Frontal cortex (tissue), 3 donors: ENCODE measurements at regions not wholly inside any gene's neighbourhood (a gene's known extent, or its start where the extent isn't known, plus 50 kb on each side); places are given as distances from the start of the nearest gene placed in this dataset.

Source experiments
- DNase-seq, 2 donors: peaks; one replicate each; pipeline ENCODE4 v3.0.0; 2012; ENCODE audit warnings: low spot score in 2 of 2
- FAIRE-seq: peaks from 2 replicates; lab custom pipeline; 2012; peaks lifted over from hg19 to GRCh38; lab: Jason Lieb, UNC
- donor health status: control.
- donor health status: control.
- donor health status: control.

DNA sequence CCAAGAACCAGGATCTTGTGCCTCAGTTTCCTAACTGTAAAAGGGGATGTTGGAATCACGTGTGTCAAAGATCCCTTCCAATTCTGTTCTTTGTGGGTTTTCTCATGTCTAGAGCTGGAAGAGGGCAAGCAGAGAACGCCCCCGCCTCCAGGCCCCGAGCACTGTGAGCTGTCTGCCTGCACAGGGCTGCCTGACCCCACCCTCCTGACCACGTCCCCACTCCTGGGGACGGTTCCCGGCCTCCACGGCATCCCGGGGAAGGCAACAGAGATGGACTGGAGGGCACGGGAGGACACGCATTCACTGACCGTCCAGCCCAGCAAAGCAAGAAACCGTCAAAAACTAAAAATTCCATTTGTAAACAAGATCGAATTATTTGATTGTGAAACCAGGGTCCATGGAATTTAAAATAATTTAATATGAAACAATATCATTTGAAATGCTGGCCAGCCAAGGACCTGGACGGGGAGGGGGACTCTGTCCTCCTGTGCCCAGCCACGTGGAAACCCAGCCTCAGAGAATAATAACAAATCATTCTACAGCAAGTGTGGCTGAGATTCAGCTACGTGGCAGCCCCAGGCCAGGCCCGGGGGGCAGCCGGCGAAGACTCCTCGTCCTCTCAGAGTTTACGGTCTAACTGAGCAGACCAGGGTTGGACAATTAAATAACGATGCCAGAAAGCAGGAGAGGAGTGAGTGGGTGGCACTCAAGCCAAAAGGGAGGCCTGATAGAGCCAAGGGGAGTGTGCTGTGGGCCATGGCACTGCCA, 87.3 kb upstream of the DIO3 start:
- FAIRE-seq: no peak
- DNase-seq: no peak

DNA sequence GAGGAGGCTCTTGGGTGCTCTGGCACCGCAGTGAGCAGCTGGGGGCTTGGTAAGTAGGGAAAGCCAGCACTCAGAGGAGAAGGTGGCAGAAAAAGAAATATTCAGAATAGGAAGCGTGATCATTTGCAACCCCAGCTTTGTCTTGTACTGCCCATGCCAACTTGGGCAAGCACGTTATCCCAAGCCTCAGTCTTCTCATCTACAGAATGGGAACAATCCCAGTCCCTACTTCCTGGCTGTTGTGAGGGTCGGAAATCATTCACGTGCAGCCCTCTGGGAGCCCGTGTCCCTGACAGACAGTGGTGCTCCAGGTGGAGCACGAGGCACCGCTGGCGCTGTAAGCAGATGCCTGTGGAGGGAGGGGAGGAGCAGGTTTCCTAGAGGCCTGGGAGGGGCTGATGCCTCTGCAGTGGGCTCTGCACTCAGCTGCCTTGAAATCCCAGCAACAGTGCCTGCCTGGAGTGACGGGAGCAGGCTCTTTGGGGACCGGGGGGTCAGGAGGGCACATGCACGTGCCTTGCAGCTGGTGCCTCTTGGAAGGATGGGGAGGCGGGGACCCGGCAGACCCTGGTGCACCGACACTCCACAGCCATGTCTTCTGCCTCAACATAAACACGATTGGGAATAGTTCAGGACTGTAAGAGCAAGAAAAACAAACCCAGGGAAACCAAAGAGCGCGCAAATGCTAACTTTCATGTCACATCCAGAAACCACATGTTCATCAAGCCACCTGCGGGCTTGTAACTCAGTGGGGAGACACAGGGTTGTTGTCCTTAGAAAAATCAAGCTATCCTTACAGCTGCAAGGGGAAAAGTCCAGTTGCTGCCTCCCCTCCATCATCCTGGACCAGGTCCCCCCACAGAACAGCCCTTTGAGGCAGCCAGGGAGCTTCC, 86.5 kb upstream of the DIO3 start:
- DNase-seq (no peak), FAIRE-seq (no peak)

DNA sequence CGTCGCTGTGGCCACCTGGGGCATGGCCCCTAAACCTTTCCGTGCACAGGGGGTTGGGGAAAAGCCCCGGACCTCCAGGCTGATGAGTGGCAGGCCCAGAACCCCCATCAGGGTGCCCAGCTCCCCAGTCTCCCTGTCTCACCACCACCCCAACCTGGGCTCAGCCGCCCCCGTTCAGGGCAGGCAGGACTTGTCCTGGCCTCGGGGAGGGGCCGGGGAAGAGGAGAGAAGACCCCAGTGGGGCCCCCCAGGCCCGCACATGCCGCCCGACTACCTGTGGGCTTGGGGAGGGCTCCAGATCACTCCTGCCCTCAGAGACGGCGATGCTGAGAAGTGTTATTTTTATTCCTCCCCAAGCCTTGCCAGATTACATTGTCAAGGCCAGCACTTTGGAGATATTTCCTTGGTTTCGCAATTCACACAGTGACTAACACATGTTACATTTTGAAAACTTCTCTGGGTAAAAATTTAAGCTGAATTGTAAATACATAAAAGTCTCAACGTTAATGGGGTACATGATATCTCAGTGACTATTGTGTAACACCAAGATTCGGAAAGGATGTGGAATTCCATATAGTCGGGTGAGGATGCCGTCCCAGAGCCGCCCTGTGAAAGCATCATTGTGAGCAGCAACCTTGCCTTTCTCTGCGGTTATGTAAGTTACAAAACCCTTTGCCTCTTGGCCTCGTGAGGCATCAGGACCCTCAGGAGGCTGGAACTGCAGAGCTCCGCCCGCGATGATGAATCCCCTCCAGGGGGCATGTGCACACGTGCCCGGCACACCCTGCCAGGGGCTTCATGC, 85.6 kb upstream of the DIO3 start:
- DNase-seq (peak in 1 of 2 donors; percentile 54), FAIRE-seq (no peak)

DNA sequence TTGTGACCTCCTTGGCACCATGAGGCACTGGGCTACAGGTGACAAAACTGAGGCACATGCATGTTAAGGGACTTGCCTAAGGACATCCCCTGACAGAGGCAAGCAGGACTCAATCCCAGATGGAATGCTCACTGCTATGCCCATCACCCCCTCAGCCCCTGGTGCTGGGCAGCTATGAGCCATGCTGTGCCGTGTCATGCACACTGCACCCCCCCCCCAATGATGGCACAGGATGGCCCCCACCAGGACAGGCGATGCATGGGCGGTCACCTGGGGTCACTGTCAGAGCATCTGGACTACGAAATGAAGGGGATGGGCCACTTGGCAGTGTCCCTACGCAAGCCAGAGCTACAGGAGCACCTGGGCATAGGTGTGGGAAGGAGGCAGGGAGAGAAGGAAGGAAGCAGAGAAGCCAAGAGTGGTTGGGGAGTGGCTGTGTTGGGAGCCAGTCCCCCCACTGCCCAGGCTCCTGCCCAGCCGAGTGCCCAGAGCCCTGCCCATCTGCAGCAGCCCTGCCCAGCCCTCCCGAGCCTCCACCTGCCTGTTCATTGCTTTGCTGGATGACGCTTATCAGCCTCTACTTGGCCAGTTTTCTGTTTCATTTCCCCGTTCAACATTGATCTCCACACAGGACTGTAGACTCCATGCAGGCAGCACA, 84.9 kb upstream of the DIO3 start:
- FAIRE-seq (no peak), DNase-seq (no peak)

DNA sequence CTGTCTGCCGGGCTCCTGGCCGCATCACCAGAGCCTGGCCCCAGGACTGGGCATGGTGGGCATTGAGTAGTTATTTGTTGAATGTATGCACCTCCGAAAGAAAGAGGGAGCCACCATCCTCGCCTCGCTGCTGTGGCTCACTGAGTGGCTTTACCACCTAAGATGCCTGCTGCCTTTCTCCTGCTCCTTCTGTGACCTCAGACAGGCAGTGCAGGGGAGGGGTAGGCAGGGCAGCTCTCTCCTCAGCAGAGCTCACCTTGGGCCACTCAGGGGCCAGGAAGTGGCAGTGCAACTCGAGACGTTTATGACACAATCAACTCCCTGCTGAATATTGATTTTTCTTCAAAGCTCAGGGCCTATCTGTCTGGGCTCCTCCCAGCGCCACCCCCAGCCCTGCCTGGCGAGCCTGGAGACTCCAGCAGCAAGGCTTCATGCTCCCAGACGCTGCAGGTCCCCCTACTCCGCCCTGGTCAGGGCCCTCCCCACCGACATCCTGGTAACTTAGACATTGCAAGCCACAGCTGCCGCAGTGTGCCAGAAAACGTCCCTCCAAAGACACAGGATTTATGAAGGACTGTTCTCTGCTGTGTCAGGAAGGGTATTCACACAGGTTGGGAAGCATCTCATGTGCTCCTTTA, 84.3 kb upstream of the DIO3 start:
- DNase-seq: no peak
- FAIRE-seq: no peak

DNA sequence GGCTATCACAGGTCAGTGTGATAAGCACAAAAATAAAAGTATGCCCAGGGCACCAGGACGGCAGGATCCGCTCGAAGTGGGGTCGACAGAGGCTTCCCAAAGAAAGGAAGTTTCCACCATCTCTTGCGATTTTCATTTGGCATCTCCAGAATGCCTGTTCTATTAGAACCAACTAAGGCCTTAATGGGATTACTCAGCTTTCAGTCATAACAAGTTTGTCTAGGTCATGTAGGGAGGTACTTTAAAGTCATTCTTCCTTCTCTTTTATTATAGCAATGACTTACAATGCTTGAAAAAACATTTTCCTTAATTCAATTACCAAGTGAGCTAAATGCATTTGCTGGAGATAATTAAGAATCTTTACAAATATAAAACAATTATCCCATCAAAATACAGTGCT, 83.6 kb upstream of the DIO3 start:
- DNase-seq: no peak
- FAIRE-seq: no peak

DNA sequence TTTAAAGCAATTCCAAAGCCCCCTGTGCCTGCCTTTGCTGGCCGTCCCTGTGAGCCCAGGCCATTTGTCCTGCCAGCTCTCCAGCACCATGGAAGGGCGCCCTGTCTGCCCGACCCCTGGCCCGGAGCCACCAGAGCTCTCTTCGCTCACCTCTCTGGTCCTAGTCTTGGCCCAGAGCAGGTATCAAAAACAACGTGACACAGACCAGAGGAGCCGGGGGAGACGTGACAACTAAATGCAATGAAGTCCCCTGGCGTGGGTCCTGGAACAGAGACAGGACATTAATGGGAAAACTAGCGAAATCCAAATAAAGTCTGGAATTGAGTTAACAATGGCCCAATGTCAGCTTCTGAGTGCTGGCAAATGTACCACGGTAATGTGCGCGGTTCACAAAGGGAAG, 83.2 kb upstream of the DIO3 start:
- FAIRE-seq (no peak), DNase-seq (no peak)

DNA sequence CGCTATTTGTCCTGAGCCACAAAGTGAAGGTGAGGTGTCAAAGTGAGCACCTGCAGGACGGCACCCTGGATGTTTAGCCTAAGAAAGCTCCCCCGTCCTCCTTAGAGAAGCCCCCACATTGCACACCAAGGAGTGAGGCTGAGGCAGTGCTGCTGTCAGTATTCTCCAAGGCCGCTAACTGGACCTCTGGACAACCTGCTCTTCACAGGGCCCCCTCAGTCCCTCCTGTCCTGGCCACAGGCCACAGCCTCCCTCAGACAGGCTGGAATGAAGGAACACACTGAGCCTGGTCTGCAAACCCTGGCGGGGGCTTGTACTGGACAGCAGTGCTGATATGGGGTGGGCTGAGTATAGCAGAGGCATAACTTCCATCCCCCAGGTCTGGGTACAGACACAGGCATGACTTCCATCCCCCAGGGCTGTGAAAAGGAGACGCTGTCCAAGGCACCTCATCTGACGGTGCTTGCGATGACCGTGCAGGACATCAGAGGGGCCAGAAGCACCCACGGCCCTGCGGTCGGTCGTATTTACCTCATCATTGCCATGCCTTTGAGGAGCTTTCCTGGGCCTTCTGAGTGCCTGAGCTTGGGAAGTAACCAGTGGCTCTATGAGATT, 82.4 kb upstream of the DIO3 start:
- DNase-seq (no peak), FAIRE-seq (no peak)

DNA sequence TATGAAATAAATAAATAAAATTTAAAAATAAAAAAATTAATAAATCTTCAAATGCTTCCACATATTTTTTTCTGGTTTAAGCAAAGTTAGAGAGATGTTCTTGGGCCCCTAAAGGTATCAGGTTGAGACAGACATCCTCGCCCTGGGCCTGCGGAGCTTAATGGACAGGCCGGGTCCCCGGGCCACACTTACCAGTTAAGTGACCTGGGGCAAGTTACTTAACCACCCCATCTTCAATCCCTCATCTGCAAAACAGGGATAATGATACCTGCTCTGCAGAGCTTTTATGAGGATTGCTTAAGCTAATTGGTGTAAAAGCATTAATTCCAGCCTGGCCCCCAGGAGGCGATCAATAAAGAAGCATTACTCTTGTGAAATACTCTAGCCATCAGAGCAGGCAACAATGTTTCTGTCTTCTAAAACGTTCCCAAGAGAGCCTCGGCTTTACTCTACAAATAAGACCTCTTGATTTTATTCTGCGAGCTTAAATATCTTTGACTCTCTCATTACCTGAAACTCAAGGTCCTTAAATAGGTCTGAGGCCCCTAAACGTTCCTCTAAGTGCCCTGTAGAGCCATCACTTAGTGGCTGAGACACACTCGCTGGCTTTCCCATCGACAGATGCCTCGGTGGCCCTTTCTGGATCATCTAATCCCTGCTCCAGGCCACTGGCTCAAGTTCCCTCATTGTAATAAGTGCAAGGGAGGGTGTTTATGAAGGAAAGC, 81.1 kb upstream of the DIO3 start:
- FAIRE-seq: no peak
- no peak for DNase-seq

DNA sequence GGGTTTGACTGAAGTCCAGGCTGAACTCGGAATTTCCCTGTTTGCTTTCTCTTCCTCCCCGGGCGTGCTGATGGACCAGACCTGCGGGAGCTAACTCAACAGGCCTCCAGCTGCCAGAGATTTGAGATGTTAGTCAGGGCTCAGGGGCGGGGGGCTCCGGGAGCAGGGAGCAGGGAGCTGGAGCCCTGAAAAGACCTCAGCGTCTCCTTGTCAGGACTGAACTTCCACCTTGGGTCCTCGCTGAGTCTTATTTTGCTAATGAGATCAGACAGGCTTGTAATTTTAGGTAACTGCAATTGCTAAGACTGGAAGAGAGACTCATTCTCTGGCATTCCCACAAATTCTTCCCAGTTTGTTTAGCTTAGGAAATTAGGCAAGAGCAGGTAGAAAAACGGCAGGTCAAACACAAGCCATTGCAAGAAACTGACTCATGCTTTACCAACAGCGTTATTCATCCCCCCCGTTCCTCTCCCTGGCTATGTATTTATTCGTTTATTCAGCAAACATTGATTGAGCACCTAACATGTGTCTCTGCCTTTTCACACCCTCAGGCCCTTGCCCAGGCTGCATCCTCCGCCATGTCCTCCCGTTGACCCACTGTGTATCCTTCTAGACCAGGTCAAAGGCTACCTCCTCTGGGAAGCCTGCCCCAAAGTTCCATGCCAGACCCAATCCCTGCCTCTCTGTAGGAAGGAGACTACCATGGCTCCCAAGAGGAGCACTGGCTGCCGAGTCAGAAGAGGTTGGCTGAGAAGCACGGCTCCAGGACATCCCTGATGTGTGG, 80.4 kb upstream of the DIO3 start:
- DNase-seq (no peak), FAIRE-seq (no peak)

DNA sequence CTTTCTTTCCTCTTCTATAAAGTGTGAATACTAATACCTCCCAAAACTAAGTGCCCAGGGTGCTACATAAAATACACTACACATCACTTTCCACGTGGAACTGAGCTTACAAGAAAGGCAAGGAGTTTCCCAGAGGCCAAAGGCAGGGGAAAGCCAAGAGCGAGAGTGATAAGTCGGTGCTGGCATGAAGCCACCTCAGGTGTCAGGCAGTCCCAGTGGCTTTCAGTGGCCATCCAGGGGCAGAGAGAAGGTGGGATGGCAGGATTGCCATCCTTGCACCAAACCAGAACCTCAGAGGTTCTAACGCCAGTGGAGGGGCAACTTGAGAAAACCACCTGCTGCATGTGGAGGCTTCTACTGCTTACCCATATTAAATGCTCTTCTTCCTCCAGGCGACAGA, 79.7 kb upstream of the DIO3 start:
- no peak for DNase-seq
- no peak for FAIRE-seq

DNA sequence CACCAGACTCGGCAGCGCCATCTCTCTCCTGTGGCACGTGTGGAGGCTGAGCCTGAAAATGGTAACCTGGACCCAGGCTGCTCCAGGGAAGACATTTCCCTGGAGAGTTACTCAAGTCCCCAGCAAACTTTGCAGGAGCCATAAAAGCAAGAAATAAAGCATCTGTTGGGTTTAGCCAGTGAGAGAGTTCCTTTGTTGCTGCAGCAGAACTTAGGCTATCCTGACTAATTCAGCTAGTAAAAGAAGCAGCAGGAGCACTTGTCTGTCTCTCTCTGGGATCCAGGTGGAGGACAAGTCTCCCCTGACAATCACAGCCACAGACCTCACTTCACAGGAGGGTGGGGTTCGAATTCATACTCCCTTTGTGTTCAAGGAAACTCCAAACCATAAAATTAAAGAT, 79.2 kb upstream of the DIO3 start:
- no peak for DNase-seq
- no peak for FAIRE-seq

DNA sequence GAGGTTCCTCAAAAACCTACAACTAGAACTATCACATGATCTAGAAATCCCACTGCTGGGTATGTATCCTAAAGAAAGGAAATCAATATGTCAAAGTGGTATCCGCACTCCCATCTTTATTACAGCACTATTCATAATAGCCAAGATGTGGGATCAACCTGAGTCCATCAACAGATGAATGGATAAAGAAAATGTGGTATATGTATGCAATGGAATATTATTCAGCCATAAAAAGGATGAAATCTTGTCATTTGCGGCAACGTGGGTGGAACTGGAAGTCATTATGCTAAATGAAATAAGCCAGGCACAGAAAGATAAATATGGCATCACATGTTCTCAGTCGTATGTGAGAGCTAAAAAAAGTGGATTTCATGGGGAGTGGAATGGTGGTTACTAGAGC, 77.5 kb upstream of the DIO3 start:
- no peak for DNase-seq
- no peak for FAIRE-seq

DNA sequence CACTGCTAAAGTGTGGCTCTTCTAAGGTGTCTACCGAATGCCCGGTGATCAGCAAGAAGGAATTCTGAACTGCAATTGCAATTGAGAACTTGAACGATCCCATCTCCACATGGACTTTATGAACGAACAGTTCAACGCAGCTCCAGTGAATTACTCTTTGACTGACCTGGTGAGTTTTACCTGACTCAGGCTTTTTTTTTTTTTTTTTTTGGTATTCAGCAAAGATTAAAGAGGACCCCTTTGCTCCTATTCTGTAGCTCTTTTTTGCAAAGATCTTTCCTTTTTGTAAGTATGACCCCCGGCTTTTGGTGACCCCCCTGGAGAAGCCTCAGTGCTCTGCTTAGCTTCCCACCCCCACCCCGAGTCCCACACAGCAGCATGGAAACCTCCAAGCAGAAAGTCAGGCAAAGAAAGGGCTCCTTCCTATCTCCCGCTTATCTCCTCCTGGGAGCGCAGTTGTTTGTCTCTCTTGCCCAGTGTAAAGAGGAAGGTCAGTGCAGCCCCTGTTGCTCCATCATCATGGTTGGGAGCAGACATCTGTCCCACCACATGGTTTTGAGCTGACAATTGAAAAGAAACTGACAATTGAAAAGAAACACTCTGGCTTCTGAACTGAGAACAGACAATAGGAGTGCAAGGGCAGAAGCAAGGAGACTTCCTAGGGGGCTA, 72.1 kb upstream of the DIO3 start:
- no peak for DNase-seq
- FAIRE-seq: no peak

DNA sequence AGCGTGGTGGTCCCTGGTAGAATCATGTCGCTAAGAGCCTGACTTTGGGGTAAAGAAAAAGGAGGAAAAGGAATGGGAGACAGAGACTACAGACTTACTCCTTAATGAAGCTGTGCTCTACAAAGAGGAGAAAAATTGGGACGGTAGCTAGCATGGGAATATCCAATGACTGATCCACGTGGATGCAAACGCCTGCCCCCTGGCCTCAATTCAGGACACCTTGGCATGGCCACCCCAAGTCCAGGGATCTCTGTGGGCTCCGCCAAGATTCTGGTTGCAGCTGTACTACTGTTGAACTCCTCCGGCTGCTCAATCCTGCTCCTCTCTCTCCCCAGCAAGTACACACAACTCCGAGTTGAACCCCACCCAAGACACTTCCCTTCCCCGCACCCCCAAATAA, 70.5 kb upstream of the DIO3 start:
- FAIRE-seq (no peak), DNase-seq (no peak)

DNA sequence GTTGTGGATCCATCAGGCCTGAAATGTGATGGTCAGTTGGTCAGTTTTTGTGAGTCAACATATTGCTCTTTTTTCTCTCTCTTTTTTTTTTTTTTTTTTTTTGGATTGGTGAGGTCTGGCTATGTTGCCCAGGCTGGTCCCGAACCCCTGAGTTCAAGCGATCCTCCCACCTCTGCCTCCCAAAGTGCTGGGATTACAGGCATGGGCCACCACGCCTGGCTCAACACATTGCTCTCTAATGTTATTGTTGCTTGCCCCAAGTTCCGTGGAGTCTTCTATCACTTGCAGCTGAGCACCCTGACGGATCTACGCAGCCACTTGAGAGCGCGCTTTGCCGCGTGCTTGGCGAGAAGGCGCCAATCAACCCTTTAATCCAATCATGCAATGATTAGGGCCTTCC, 69.5 kb upstream of the DIO3 start:
- DNase-seq: no peak

DNA sequence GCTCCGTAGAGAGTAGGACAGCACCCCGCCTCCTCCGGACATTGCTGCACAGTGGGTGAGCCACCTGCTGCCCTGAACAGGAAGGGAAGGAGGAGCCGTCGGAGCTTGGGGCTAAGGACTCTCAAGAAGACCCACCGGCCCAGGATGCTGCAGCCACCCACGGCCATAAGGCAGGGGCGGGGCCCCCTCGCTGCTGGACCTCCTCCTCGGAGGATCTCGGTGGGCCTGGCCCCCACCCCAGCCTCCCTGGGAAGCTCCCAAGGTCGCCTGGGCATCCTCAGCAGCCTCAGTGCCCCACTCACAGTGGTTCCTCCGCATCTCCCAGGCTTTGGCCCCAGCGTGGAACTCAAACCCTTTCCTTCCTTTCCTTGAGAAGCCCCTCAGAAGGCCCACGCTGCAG, 68.6 kb upstream of the DIO3 start:
- FAIRE-seq (no peak), DNase-seq (no peak)

More for the DNA sequence above, 69.5 kb upstream of the DIO3 start:
- no peak for FAIRE-seq
